Vagina (tissue), 2 donors: ENCODE measurements at regions not wholly inside any gene's neighbourhood (a gene's known extent, or its start where the extent isn't known, plus 50 kb on each side); places are given as distances from the start of the nearest gene placed in this dataset.

Source experiments
- CTCF ChIP-seq, 3 experiments: fragments of 450-650 bp in 2 of 3; fragments of 200-600 bp in 1 of 3; sonication (generic) in 1 of 3; IDR thresholded peaks; one replicate each; pipeline ENCODE4 v1.5.1; 2017 to 2019; ENCODE audit warnings: antibody characterized with exemption in 3 of 3, mild to moderate bottlenecking in 2 of 3, moderate library complexity in 2 of 3
- POLR2A ChIP-seq, 2 donors: fragments of 450-650 bp; IDR thresholded peaks; one replicate each; pipeline ENCODE4 v1.6.1; 2017; ENCODE audit warnings: antibody characterized with exemption in 2 of 2, mild to moderate bottlenecking in 2 of 2, moderate library complexity in 2 of 2
- POLR2AphosphoS5 ChIP-seq, 2 donors: sonication (generic); formaldehyde crosslinking; IDR thresholded peaks; one replicate each; pipeline ENCODE4 v1.9.0; 2017; ENCODE audit warnings: antibody characterized with exemption in 2 of 2, mild to moderate bottlenecking in 2 of 2, low read depth in 1 of 2; ENCODE audit not compliant: insufficient read depth in 1 of 2

GRCh38 chr6:168784426-168784825, 343.4 kb downstream of the SMOC2 start:
- no peak for TF ChIP-seq POLR2A (IDR thresholded peaks at IDR 0.05)
- no peak for TF ChIP-seq CTCF (IDR thresholded peaks at IDR 0.05)
- TF ChIP-seq POLR2AphosphoS5 (IDR thresholded peaks at IDR 0.05; ENCODE audit: insufficient read depth in 1 of 2, low read depth in 1 of 2), result no peak
